H1 (cell line): ENCODE measurements at regions not wholly inside any gene's neighbourhood (a gene's known extent, or its start where the extent isn't known, plus 50 kb on each side); places are given as distances from the start of the nearest gene placed in this dataset.
A peak's percentile ranks its signal among the peaks of the same experiment; 100 is the strongest.

ENCODE experiments used
- CTCF ChIA-PET: fragments of 300-600 bp; sonication (Branson Sonifier 250); formaldehyde crosslinking; loops from one replicate; lab custom pipeline; 2021; ENCODE audit not compliant: partially characterized antibody; lab: Charles Lee
- POLR2A ChIA-PET: fragments of 300-600 bp; sonication (Branson Sonifier 250); formaldehyde crosslinking; loops from one replicate; lab custom pipeline; 2021; ENCODE audit warnings: inconsistent platforms; ENCODE audit not compliant: partially characterized antibody; lab: Charles Lee
- DNase-seq, 2 experiments: peaks; one replicate each; pipeline versions ENCODE4 v3.0.0 to v3.0.0-alpha.2; 2010 to 2022; ENCODE audit warnings: low spot score in 2 of 2, low read depth in 1 of 2, mixed read lengths in 1 of 2
- FAIRE-seq: peaks from 2 replicates; lab custom pipeline; 2011; peaks lifted over from hg19 to GRCh38; lab: Jason Lieb, UNC
- H2AFZ ChIP-seq: 2 replicates; pipeline ENCODE4 v1.8.1; 2012; ENCODE audit warnings: low read length, inconsistent platforms
- H2AK5ac ChIP-seq: 2 replicates; pipeline ENCODE4 v1.6.1; 2013; ENCODE audit warnings: low read depth, low read length
- H2BK120ac ChIP-seq: replicated peaks from 2 replicates; pipeline ENCODE3; 2013; ENCODE audit warnings: low read depth, low read length, inconsistent platforms
- H2BK12ac ChIP-seq: 2 replicates; pipeline ENCODE4 v1.6.1; 2013; ENCODE audit warnings: low read depth, low read length
- H2BK15ac ChIP-seq: 2 replicates; pipeline ENCODE4 v1.6.1; 2013; ENCODE audit warnings: low read length
- H2BK20ac ChIP-seq: 2 replicates; pipeline ENCODE4 v1.6.1; 2013; ENCODE audit warnings: low read length
- H2BK5ac ChIP-seq: 2 replicates; pipeline ENCODE4 v1.6.1; 2013; ENCODE audit warnings: low read depth, low read length
- H3K14ac ChIP-seq: 2 replicates; pipeline ENCODE4 v1.6.1; 2013; ENCODE audit warnings: inconsistent platforms; ENCODE audit not compliant: insufficient read length
- H3K18ac ChIP-seq: 2 replicates; pipeline ENCODE4 v1.6.1; 2013; ENCODE audit warnings: low read length; ENCODE audit errors: extremely low read depth
- H3K23ac ChIP-seq: 2 replicates; pipeline ENCODE4 v1.6.1; 2013; ENCODE audit warnings: inconsistent platforms; ENCODE audit not compliant: insufficient read length
- H3K23me2 ChIP-seq: 2 replicates; pipeline ENCODE4 v1.6.1; 2013; ENCODE audit warnings: low read depth, low read length
- H3K27ac ChIP-seq: 2 replicates; pipeline ENCODE4 v1.6.1; 2011; ENCODE audit warnings: low read depth, low read length, inconsistent platforms
- H3K27me3 ChIP-seq, 4 experiments: replicated peaks in 1 of 4; 1 replicate in 1 of 4; 2 replicates in 3 of 4; pipeline versions ENCODE4 v1.6.1 to v1.8.1; 2011 to 2013; ENCODE audit warnings: low read length in 3 of 4, mild to moderate bottlenecking in 3 of 4, inconsistent platforms in 2 of 4, mixed read lengths in 2 of 4, moderate library complexity in 1 of 4; ENCODE audit not compliant: control insufficient read depth in 3 of 4, insufficient read depth in 3 of 4; ENCODE audit errors: extremely low read depth in 1 of 4
- H3K36me3 ChIP-seq, 4 experiments: 2 replicates each; pipeline versions ENCODE4 v1.6.1 to v1.8.1; 2011 to 2013; ENCODE audit warnings: mild to moderate bottlenecking in 4 of 4, low read length in 3 of 4, moderate library complexity in 2 of 4, control low read depth in 1 of 4, inconsistent platforms in 1 of 4; ENCODE audit not compliant: insufficient read depth in 4 of 4, control insufficient read depth in 2 of 4
- H3K4ac ChIP-seq: replicated peaks from 2 replicates; pipeline ENCODE3; 2013; ENCODE audit warnings: low read length, low read depth, mixed read lengths, inconsistent platforms; ENCODE audit not compliant: insufficient read length
- H3K4me1 ChIP-seq, 4 experiments: replicated peaks in 1 of 4; 1 replicate in 1 of 4; 2 replicates in 3 of 4; pipeline versions ENCODE4 v1.6.1 to v1.8.1; 2011 to 2013; ENCODE audit warnings: low read length in 3 of 4, inconsistent platforms in 2 of 4, mixed read lengths in 1 of 4; ENCODE audit not compliant: insufficient read depth in 4 of 4, control insufficient read depth in 3 of 4
- H3K4me2 ChIP-seq, 2 experiments: 2 replicates each; pipeline versions ENCODE4 v1.6.1 to v1.8.1; 2011 to 2013; ENCODE audit warnings: low read depth in 2 of 2, low read length in 2 of 2, control low read depth in 1 of 2, inconsistent platforms in 1 of 2, mild to moderate bottlenecking in 1 of 2; ENCODE audit not compliant: insufficient read depth in 1 of 2
- H3K4me3 ChIP-seq, 4 experiments: fragments of 200-600, 300-600 bp in 1 of 4; sonication (generic), shearing (Covaris generic), sonication (Bioruptor Twin) in 1 of 4; 2 replicates each; pipeline versions ENCODE4 v1.5.1 to v1.8.1; 2011 to 2016; ENCODE audit warnings: low read length in 4 of 4, low read depth in 3 of 4, control low read depth in 2 of 4, inconsistent platforms in 2 of 4, mild to moderate bottlenecking in 2 of 4, mixed read lengths in 1 of 4, moderate library complexity in 1 of 4; ENCODE audit not compliant: insufficient read depth in 2 of 4; ENCODE audit errors: extremely low read depth in 1 of 4
- H3K56ac ChIP-seq: replicated peaks from 2 replicates; pipeline ENCODE3; 2013; ENCODE audit warnings: low read depth, mild to moderate bottlenecking, mixed read lengths, low read length, inconsistent platforms; ENCODE audit not compliant: insufficient read length
- H3K79me1 ChIP-seq: 2 replicates; pipeline ENCODE4 v1.6.1; 2013; ENCODE audit warnings: low read depth, low read length, control low read depth
- H3K79me2 ChIP-seq, 2 experiments: 2 replicates each; pipeline versions ENCODE4 v1.6.1 to v1.8.1; 2012 to 2013; ENCODE audit warnings: low read length in 2 of 2, mild to moderate bottlenecking in 2 of 2, inconsistent platforms in 1 of 2; ENCODE audit not compliant: insufficient read depth in 2 of 2, control insufficient read depth in 1 of 2
- H3K9ac ChIP-seq, 4 experiments: replicated peaks in 1 of 4; 1 replicate in 1 of 4; 2 replicates in 3 of 4; pipeline versions ENCODE4 v1.6.1 to v1.8.1; 2011 to 2013; ENCODE audit warnings: low read depth in 3 of 4, low read length in 3 of 4, control low read depth in 2 of 4, mild to moderate bottlenecking in 2 of 4, moderate library complexity in 2 of 4, inconsistent platforms in 1 of 4; ENCODE audit errors: extremely low read depth in 1 of 4
- H3K9me3 ChIP-seq, 2 experiments: 2 replicates each; pipeline versions ENCODE4 v1.6.1 to v1.8.1; 2012 to 2013; ENCODE audit warnings: mild to moderate bottlenecking in 2 of 2, moderate library complexity in 2 of 2, control low read depth in 1 of 2, inconsistent platforms in 1 of 2, low read depth in 1 of 2, low read length in 1 of 2, mixed read lengths in 1 of 2; ENCODE audit not compliant: insufficient read depth in 2 of 2
- H4K20me1 ChIP-seq, 2 experiments: replicated peaks in 1 of 2; 2 replicates each; pipeline versions ENCODE3 to v1.8.1; 2011 to 2013; ENCODE audit warnings: inconsistent platforms in 2 of 2, low read length in 2 of 2, mild to moderate bottlenecking in 1 of 2; ENCODE audit not compliant: insufficient read depth in 2 of 2, control insufficient read depth in 1 of 2
- H4K5ac ChIP-seq: 2 replicates; pipeline ENCODE4 v1.6.1; 2013; ENCODE audit warnings: low read length, low read depth, mixed read lengths, inconsistent platforms; ENCODE audit not compliant: insufficient read length
- H4K8ac ChIP-seq: 2 replicates; pipeline ENCODE4 v1.8.0; 2013; ENCODE audit warnings: mild to moderate bottlenecking, moderate library complexity, low read length, inconsistent platforms; ENCODE audit not compliant: insufficient read depth; ENCODE audit errors: extremely low read depth
- H4K91ac ChIP-seq: replicated peaks from 2 replicates; pipeline ENCODE3; 2013; ENCODE audit warnings: low read length, mixed read lengths, inconsistent platforms; ENCODE audit not compliant: insufficient read length
- CHD7 ChIP-seq: fragments of 300-600 bp; sonication (generic); IDR thresholded peaks from 2 replicates; pipeline ENCODE4 v1.7.1; 2012; ENCODE audit warnings: low read length, moderate library complexity, mild to moderate bottlenecking, inconsistent platforms; ENCODE audit not compliant: insufficient replicate concordance
- WGBS, 2 experiments: shearing (Covaris generic) in 1 of 2; methylation state at CpG; one replicate each; pipeline versions ENCODE4 v1.1.6 to v1.1.7; 2013 to 2015; ENCODE audit warnings: low lambda C conversion rate in 2 of 2, mixed read lengths in 2 of 2, inconsistent platforms in 1 of 2, low coverage in 1 of 2, missing lambda C conversion rate in 1 of 2; ENCODE audit not compliant: insufficient replicate concordance in 2 of 2, insufficient coverage in 1 of 2, insufficient read length in 1 of 2; ENCODE audit errors: extremely low coverage in 1 of 2, missing lambda C conversion rate in 1 of 2; 5-methylcytosine and 5-hydroxymethylcytosine counted together

DNA sequence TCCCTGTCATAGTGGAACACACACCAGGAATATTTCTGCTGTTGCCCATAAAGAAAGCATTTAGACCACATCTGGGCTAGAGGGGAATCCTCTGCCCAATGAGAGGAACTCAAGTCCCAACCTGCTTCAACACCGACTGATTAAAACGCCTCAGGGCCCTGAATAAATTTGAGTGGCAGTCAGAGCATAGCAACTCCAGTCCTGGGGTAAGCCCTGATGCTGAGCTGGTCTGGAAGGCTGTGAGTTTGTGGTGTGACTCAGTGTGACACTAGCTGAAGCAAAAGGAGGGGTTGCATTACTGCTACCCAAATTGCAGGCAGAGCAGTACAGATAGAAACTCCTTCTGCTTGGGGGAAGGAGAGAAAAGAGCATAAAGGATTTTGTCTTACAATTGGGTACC, 148.3 kb downstream of the PRDM9 start:
- no peak overlapping the region for H3K9ac ChIP-seq
- POLR2A ChIA-PET = no interaction called here
- no peaks in the 10 kb centered on the region for H3K9me3 ChIP-seq
- H3K4me1 ChIP-seq = no peaks in the 10 kb centered on the region
- no peak overlapping the region for H2AK5ac ChIP-seq
- H3K23ac ChIP-seq = no peak overlapping the region
- FAIRE-seq = no peak
- no peaks in the 10 kb centered on the region for H4K20me1 ChIP-seq
- no peaks in the 10 kb centered on the region for H3K79me2 ChIP-seq
- no peaks in the 10 kb centered on the region for H3K27me3 ChIP-seq
- H4K91ac ChIP-seq = no peak overlapping the region
- H3K79me1 ChIP-seq = no peaks in the 10 kb centered on the region
- whole genome bisulfite sequencing, 2 experiments = 88% methylated on average over 2 of the region's 2 CpGs; no CpG with 5 or more reads in 1 of the 2 experiments
- H4K8ac ChIP-seq = no peak overlapping the region
- no peak overlapping the region for H3K4me2 ChIP-seq
- no peak overlapping the region for H2BK5ac ChIP-seq
- no peak overlapping the region for H2BK120ac ChIP-seq
- no peak overlapping the region for H4K5ac ChIP-seq
- H2BK12ac ChIP-seq = no peak overlapping the region
- no peak overlapping the region for H2BK15ac ChIP-seq
- no peak overlapping the region for H3K27ac ChIP-seq
- H3K14ac ChIP-seq = no peak overlapping the region
- H3K23me2 ChIP-seq = no peaks in the 10 kb centered on the region
- H3K56ac ChIP-seq = no peak overlapping the region
- CTCF ChIA-PET = no interaction called here
- H3K18ac ChIP-seq = no peak overlapping the region
- H3K4ac ChIP-seq = no peak overlapping the region
- H2BK20ac ChIP-seq = no peak overlapping the region
- H3K36me3 ChIP-seq = no peaks in the 10 kb centered on the region
- no peak for DNase-seq
- peak overlapping the region; percentile 14 for H2AFZ ChIP-seq
- no peak overlapping the region for H3K4me3 ChIP-seq
- no peak for TF ChIP-seq CHD7
